HG03558 (cell line): ENCODE measurements at regions not wholly inside any gene's neighbourhood (a gene's known extent, or its start where the extent isn't known, plus 50 kb on each side); places are given as distances from the start of the nearest gene placed in this dataset.

Experiments used
- ATAC-seq: cut with Tn5 transposase; IDR thresholded peaks from one replicate; pipeline ENCODE4 v1.9.1; 2021; ENCODE audit warnings: moderate number of reproducible peaks; ENCODE audit not compliant: unreplicated experiment; ENCODE audit errors: extremely low read depth

- ATAC-seq, result no peak
Observed at GRCh38 chr18:76134628-76135027, 360.4 kb downstream of the ZNF516 start.

- ATAC-seq, result no peak
Observed at GRCh38 chr18:76133873-76134272, 361.2 kb downstream of the ZNF516 start.

- ATAC-seq, result no peak
Observed at GRCh38 chr18:76131738-76132137, 363.3 kb downstream of the ZNF516 start.

GRCh38 chr18:76130845-76131244 lies 364.2 kb downstream of the ZNF516 start:
- ATAC-seq, result no peak

GRCh38 chr18:76126327-76126726 lies 368.7 kb downstream of the ZNF516 start:
- no peak for ATAC-seq

- no peak for ATAC-seq
Observed at GRCh38 chr18:76121011-76121410, 374.0 kb downstream of the ZNF516 start.

GRCh38 chr18:76115580-76115979 lies 379.5 kb downstream of the ZNF516 start:
- ATAC-seq, result no peak

- ATAC-seq, result no peak
Observed at GRCh38 chr18:76113101-76113500, 381.9 kb downstream of the ZNF516 start.

- ATAC-seq, result no peak
Observed at GRCh38 chr18:76102626-76103025, 392.4 kb downstream of the ZNF516 start.

GRCh38 chr18:76102156-76102555 lies 392.9 kb downstream of the ZNF516 start:
- ATAC-seq, result no peak

- ATAC-seq, result no peak
Observed at GRCh38 chr18:76099931-76100457, 395.0 kb downstream of the ZNF516 start.

GRCh38 chr18:76098674-76099411 lies 396.2 kb downstream of the ZNF516 start:
- no peak for ATAC-seq

- no peak for ATAC-seq
Observed at GRCh38 chr18:76081536-76081935, 413.5 kb downstream of the ZNF516 start.

- no peak for ATAC-seq
Observed at GRCh38 chr18:76080430-76080829, 414.6 kb downstream of the ZNF516 start.

- no peak for ATAC-seq
Observed at GRCh38 chr18:76075777-76076176, 419.3 kb downstream of the ZNF516 start.

GRCh38 chr18:76064998-76065397 lies 430.0 kb downstream of the ZNF516 start:
- ATAC-seq, result no peak

- no peak for ATAC-seq
Observed at GRCh38 chr18:76058146-76058545, 436.9 kb downstream of the ZNF516 start.

- no peak for ATAC-seq
Observed at GRCh38 chr18:76057386-76057785, 437.7 kb downstream of the ZNF516 start.

GRCh38 chr18:76056471-76057110 lies 438.5 kb downstream of the ZNF516 start:
- ATAC-seq, result no peak

- no peak for ATAC-seq
Observed at GRCh38 chr18:76055578-76055977, 439.5 kb downstream of the ZNF516 start.

GRCh38 chr18:76055025-76055424 lies 440.0 kb downstream of the ZNF516 start:
- no peak for ATAC-seq

- no peak for ATAC-seq
Observed at GRCh38 chr18:76054156-76054555, 440.9 kb downstream of the ZNF516 start.
